HEK293 (cell line): ENCODE measurements at regions not wholly inside any gene's neighbourhood (a gene's known extent, or its start where the extent isn't known, plus 50 kb on each side); places are given as distances from the start of the nearest gene placed in this dataset.
A peak's percentile ranks its signal among the peaks of the same experiment; 100 is the strongest.

Source experiments
- CTCF ChIA-PET: fragments of 350-600 bp; formaldehyde crosslinking; extraction: SDS; loops from one replicate; lab custom pipeline; 2021; ENCODE audit warnings: antibody characterized with exemption; lab: Yijun Ruan, JAX
- POLR2A ChIA-PET: fragments of 300-600 bp; formaldehyde crosslinking; extraction: SDS; loops from one replicate; lab custom pipeline; 2020; ENCODE audit warnings: antibody characterized with exemption, inconsistent platforms; lab: Yijun Ruan, JAX
- H3K27ac ChIP-seq: fragments of 200-500 bp; sonication (Bioruptor generic); 2 replicates; pipeline ENCODE4 v1.5.1; 2014; ENCODE audit warnings: low read depth, low read length, control low read depth, inconsistent platforms; ENCODE audit errors: extremely low read depth
- H3K36me3 ChIP-seq, 2 experiments: fragments of 200-500 bp in 1 of 2; sonication (Bioruptor generic) in 1 of 2; 1 replicate in 1 of 2; 2 replicates in 1 of 2; pipeline ENCODE4 v1.5.1; 2014 to 2017; ENCODE audit warnings: inconsistent platforms in 2 of 2, low read length in 2 of 2; ENCODE audit not compliant: control insufficient read depth in 2 of 2, insufficient read depth in 1 of 2
- H3K4me1 ChIP-seq: fragments of 200-500 bp; sonication (Bioruptor generic); 2 replicates; pipeline ENCODE4 v1.5.1; 2014; ENCODE audit warnings: mild to moderate bottlenecking, low read length, inconsistent platforms; ENCODE audit not compliant: control insufficient read depth, insufficient read depth
- H3K4me3 ChIP-seq: 2 replicates; pipeline ENCODE4 v1.5.1; 2011; ENCODE audit warnings: low read depth, mild to moderate bottlenecking, control low read depth, low read length, moderate library complexity
- H3K9me3 ChIP-seq: fragments of 200-500 bp; sonication (Bioruptor generic); 2 replicates; pipeline ENCODE4 v1.5.1; 2014; ENCODE audit warnings: low read depth, low read length, inconsistent platforms; ENCODE audit not compliant: control insufficient read depth, insufficient read depth
- AEBP2 ChIP-seq: fragments of 450-650 bp; formaldehyde crosslinking; IDR thresholded peaks from 2 replicates; pipeline ENCODE4 v1.5.1; 2016; ENCODE audit warnings: missing biosample characterization, missing genetic modification characterization, borderline replicate concordance
- BCL6B ChIP-seq: fragments of 450-650 bp; formaldehyde crosslinking; IDR thresholded peaks from 2 replicates; pipeline ENCODE4 v1.5.1; 2017; ENCODE audit warnings: missing biosample characterization, missing genetic modification characterization
- GLI4 ChIP-seq: fragments of 450-650 bp; formaldehyde crosslinking; IDR thresholded peaks from 2 replicates; pipeline ENCODE4 v1.5.1; 2016; ENCODE audit warnings: missing biosample characterization, missing genetic modification characterization
- GLIS2 ChIP-seq: fragments of 450-650 bp; formaldehyde crosslinking; IDR thresholded peaks from 2 replicates; pipeline ENCODE4 v1.5.1; 2016; ENCODE audit warnings: missing biosample characterization, missing genetic modification characterization
- PRDM1 ChIP-seq: fragments of 450-650 bp; formaldehyde crosslinking; IDR thresholded peaks from 2 replicates; pipeline ENCODE4; 2016; ENCODE audit warnings: missing biosample characterization, missing genetic modification characterization
- SP2 ChIP-seq: fragments of 450-650 bp; formaldehyde crosslinking; IDR thresholded peaks from 2 replicates; pipeline ENCODE4 v1.5.1; 2016; ENCODE audit warnings: missing biosample characterization, missing genetic modification characterization
- ZBTB11 ChIP-seq: fragments of 450-650 bp; formaldehyde crosslinking; conservative IDR thresholded peaks from 2 replicates; pipeline ENCODE4 v1.5.1; 2016; ENCODE audit warnings: low read depth, missing biosample characterization, missing genetic modification characterization
- ZNF133 ChIP-seq: fragments of 450-650 bp; formaldehyde crosslinking; IDR thresholded peaks from 2 replicates; pipeline ENCODE4 v1.5.1; 2016; ENCODE audit warnings: missing biosample characterization, missing genetic modification characterization
- ZNF398 ChIP-seq: fragments of 450-650 bp; formaldehyde crosslinking; IDR thresholded peaks from 2 replicates; pipeline ENCODE4 v1.5.1; 2017; ENCODE audit warnings: missing biosample characterization, missing genetic modification characterization
- ZNF404 ChIP-seq: fragments of 450-650 bp; formaldehyde crosslinking; IDR thresholded peaks from 2 replicates; pipeline ENCODE4 v1.5.1; 2017; ENCODE audit warnings: missing biosample characterization, missing genetic modification characterization
- ZNF416 ChIP-seq: fragments of 450-650 bp; formaldehyde crosslinking; IDR thresholded peaks from 2 replicates; pipeline ENCODE4 v1.5.1; 2016; ENCODE audit warnings: missing biosample characterization, missing genetic modification characterization
- ZNF513 ChIP-seq: fragments of 450-650 bp; IDR thresholded peaks from 2 replicates; pipeline ENCODE4 v1.5.1; 2018; ENCODE audit warnings: missing biosample characterization, missing genetic modification characterization
- ZNF521 ChIP-seq: fragments of 450-650 bp; formaldehyde crosslinking; IDR thresholded peaks from 2 replicates; pipeline ENCODE4 v1.5.1; 2017; ENCODE audit warnings: missing biosample characterization, mild to moderate bottlenecking, missing genetic modification characterization
- ZNF555 ChIP-seq: fragments of 450-650 bp; formaldehyde crosslinking; conservative IDR thresholded peaks from 2 replicates; pipeline ENCODE4 v1.5.1; 2017; ENCODE audit warnings: missing biosample characterization, mild to moderate bottlenecking, missing genetic modification characterization, inconsistent platforms
- ZNF626 ChIP-seq: fragments of 450-650 bp; sonication (Bioruptor Pico); formaldehyde crosslinking; IDR thresholded peaks from 2 replicates; pipeline ENCODE4 v1.5.1; 2018; ENCODE audit warnings: missing biosample characterization, missing genetic modification characterization, inconsistent platforms
- ZNF791 ChIP-seq: fragments of 450-650 bp; formaldehyde crosslinking; IDR thresholded peaks from 2 replicates; pipeline ENCODE4 v1.5.1; 2016; ENCODE audit warnings: missing biosample characterization, missing genetic modification characterization
- ZXDB ChIP-seq: fragments of 450-650 bp; formaldehyde crosslinking; IDR thresholded peaks from 2 replicates; pipeline ENCODE4 v1.5.1; 2016; ENCODE audit warnings: missing biosample characterization, missing genetic modification characterization
- TF ChIP-seq, protein P1 (sequence below): fragments of 450-650 bp; formaldehyde crosslinking; IDR thresholded peaks from 2 replicates; pipeline ENCODE4 v1.5.1; 2016; ENCODE audit warnings: missing biosample characterization, missing genetic modification characterization

DNA sequence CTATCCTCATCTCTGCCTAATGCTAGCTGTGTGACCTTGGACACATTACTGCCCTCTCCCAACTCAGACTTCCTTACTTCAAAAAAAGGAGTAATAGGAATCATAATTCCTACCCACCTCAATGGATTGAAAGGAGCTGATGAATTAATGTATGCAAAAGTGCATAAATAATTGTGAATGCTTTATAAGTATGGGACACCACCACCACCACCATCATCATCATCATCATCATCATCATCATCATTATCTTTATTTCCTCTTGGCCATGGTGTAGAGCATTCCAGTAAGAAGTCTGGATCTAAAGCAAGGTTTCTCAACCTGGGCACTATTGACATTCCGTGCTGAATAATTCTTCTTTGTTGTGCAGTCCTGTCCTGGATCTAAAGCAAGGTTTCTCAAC, 282.5 kb downstream of the MEX3B start:
- no peak overlapping the region for H3K27ac ChIP-seq
- ChIA-PET POLR2A (no interaction called here), CTCF (interaction anchor here (0.7 kb wide), 1 partner anchor 44 kb away, joined by 3 read pairs; no protein-coding TSS in a partner anchor)
- H3K4me3 ChIP-seq = no peak overlapping the region
- H3K36me3 ChIP-seq = no peaks in the 10 kb centered on the region
- TF ChIP-seq ZNF513 (tag by site-specific recombination) (peak; percentile 85), ZNF404 (tag by site-specific recombination) (no peak)
- H3K4me1 ChIP-seq = no peaks in the 10 kb centered on the region
- no peaks in the 10 kb centered on the region for H3K9me3 ChIP-seq

- ChIA-PET POLR2A (no interaction called here), CTCF (interaction anchor here (0.5 kb wide), 1 partner anchor 981 kb away, joined by 3 read pairs; the partner anchor contains the start of gene CEMIP)
- Histone ChIP-seq H3K4me1 (no peaks in the 10 kb centered on the region), H3K27ac (no peak overlapping the region), H3K4me3 (no peak overlapping the region), H3K9me3 (no peaks in the 10 kb centered on the region), H3K36me3 (no peaks in the 10 kb centered on the region)
- no peak for TF ChIP-seq ZBTB11 (tag by site-specific recombination)
- TF ChIP-seq ZNF555 = no peak
- TF ChIP-seq ZNF791 (tag by site-specific recombination) = no peak
- no peak for TF ChIP-seq ZNF626 (tag by site-specific recombination)
- TF ChIP-seq ZNF133 (tag by site-specific recombination) = no peak
- no peak for TF ChIP-seq GLIS2 (tag by site-specific recombination)
- TF ChIP-seq SP2 = no peak
- TF ChIP-seq, protein P1, sequence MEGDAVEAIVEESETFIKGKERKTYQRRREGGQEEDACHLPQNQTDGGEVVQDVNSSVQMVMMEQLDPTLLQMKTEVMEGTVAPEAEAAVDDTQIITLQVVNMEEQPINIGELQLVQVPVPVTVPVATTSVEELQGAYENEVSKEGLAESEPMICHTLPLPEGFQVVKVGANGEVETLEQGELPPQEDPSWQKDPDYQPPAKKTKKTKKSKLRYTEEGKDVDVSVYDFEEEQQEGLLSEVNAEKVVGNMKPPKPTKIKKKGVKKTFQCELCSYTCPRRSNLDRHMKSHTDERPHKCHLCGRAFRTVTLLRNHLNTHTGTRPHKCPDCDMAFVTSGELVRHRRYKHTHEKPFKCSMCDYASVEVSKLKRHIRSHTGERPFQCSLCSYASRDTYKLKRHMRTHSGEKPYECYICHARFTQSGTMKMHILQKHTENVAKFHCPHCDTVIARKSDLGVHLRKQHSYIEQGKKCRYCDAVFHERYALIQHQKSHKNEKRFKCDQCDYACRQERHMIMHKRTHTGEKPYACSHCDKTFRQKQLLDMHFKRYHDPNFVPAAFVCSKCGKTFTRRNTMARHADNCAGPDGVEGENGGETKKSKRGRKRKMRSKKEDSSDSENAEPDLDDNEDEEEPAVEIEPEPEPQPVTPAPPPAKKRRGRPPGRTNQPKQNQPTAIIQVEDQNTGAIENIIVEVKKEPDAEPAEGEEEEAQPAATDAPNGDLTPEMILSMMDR (tag by site-specific recombination) = no peak
- TF ChIP-seq BCL6B (tag by site-specific recombination) = no peak
- TF ChIP-seq ZNF398 (tag by site-specific recombination) = no peak
- TF ChIP-seq ZXDB (tag by site-specific recombination) = no peak
- no peak for TF ChIP-seq PRDM1 (tag by site-specific recombination)
- no peak for TF ChIP-seq AEBP2
- TF ChIP-seq GLI4 (tag by site-specific recombination) = no peak
- no peak for TF ChIP-seq ZNF416 (tag by site-specific recombination)
- no peak for TF ChIP-seq ZNF521 (tag by site-specific recombination)
Measured at GRCh38 chr15:81760686-81761085, 285.1 kb downstream of the MEX3B start.
